GM21526 (cell line): ENCODE measurements at regions not wholly inside any gene's neighbourhood (a gene's known extent, or its start where the extent isn't known, plus 50 kb on each side); places are given as distances from the start of the nearest gene placed in this dataset.

Source experiments
- ATAC-seq: cut with Tn5 transposase; IDR thresholded peaks from one replicate; pipeline ENCODE4 v1.9.1; 2021; ENCODE audit warnings: moderate library complexity; ENCODE audit not compliant: unreplicated experiment, low FRiP score

- ATAC-seq = no peak
Observed at GRCh38 chr1:209425959-209426358, 157.6 kb upstream of the CAMK1G start.

GRCh38 chr1:209427277-209427676 is 156.2 kb upstream of the CAMK1G start:
- no peak for ATAC-seq

- ATAC-seq = no peak
Observed at GRCh38 chr1:209427811-209428210, 155.7 kb upstream of the CAMK1G start.

- no peak for ATAC-seq
Observed at GRCh38 chr1:209428241-209428921, 155.1 kb upstream of the CAMK1G start.

- no peak for ATAC-seq
Observed at GRCh38 chr1:209429611-209430010, 153.9 kb upstream of the CAMK1G start.

- no peak for ATAC-seq
Observed at GRCh38 chr1:209430107-209430506, 153.4 kb upstream of the CAMK1G start.

GRCh38 chr1:209430821-209431259 is 152.7 kb upstream of the CAMK1G start:
- ATAC-seq = no peak

- no peak for ATAC-seq
Observed at GRCh38 chr1:209431402-209431801, 152.1 kb upstream of the CAMK1G start.

- ATAC-seq = no peak
Observed at GRCh38 chr1:209431813-209432442, 151.6 kb upstream of the CAMK1G start.

- no peak for ATAC-seq
Observed at GRCh38 chr1:209432443-209432825, 151.1 kb upstream of the CAMK1G start.

GRCh38 chr1:209433649-209434031 is 149.9 kb upstream of the CAMK1G start:
- no peak for ATAC-seq

GRCh38 chr1:209434066-209434465 is 149.4 kb upstream of the CAMK1G start:
- ATAC-seq = no peak

- ATAC-seq = no peak
Observed at GRCh38 chr1:209434631-209435217, 148.8 kb upstream of the CAMK1G start.

GRCh38 chr1:209435654-209436566 is 147.6 kb upstream of the CAMK1G start:
- peak; percentile 95 for ATAC-seq

- no peak for ATAC-seq
Observed at GRCh38 chr1:209439828-209440227, 143.7 kb upstream of the CAMK1G start.

GRCh38 chr1:209443361-209443931 is 140.1 kb upstream of the CAMK1G start:
- no peak for ATAC-seq

- no peak for ATAC-seq
Observed at GRCh38 chr1:209443975-209444651, 139.4 kb upstream of the CAMK1G start.

- no peak for ATAC-seq
Observed at GRCh38 chr1:209444961-209445360, 138.6 kb upstream of the CAMK1G start.

GRCh38 chr1:209445576-209445975 is 137.9 kb upstream of the CAMK1G start:
- ATAC-seq = no peak

GRCh38 chr1:209446356-209446755 is 137.2 kb upstream of the CAMK1G start:
- no peak for ATAC-seq
